ENCODE measurements at regions not wholly inside any gene's neighbourhood (a gene's known extent, or its start where the extent isn't known, plus 50 kb on each side); places are given as distances from the start of the nearest gene placed in this dataset.
"Not testable (repeated sequence)": the region's sequence is repeated elsewhere in the genome, so short reads cannot be mapped to it uniquely, and the experiment has no call there.

- H3K36me3 ChIP-seq (ENCODE audit: control insufficient read depth in 2 of 2, extremely low read depth in 1 of 2, insufficient read depth in 2 of 2, low read length in 2 of 2); dilution Hi-C loops (cut with MboI; ENCODE audit: extremely low pct_ligation_motif_present, low sequenced_read_pairs); BruUV-seq (replicated peaks); H3K79me2 ChIP-seq (ENCODE audit: control insufficient read depth, insufficient read depth, low read length); H3K9ac ChIP-seq (replicated peaks; ENCODE audit: extremely low read depth, insufficient read depth, low read length); POLR2A ChIA-PET; CTCF ChIA-PET; H3K4me2 ChIP-seq (ENCODE audit: insufficient read depth, low read length); H3K9me1 ChIP-seq (replicated peaks; ENCODE audit: control insufficient read depth, extremely low read depth, insufficient read depth, low read length); H3K4me3 ChIP-seq (replicated peaks in 1 of 3; ENCODE audit: insufficient read depth in 1 of 3, low read depth in 1 of 3, low read length in 3 of 3); H2AFZ ChIP-seq (ENCODE audit: low read depth, low read length); H4K20me1 ChIP-seq (replicated peaks; ENCODE audit: control insufficient read depth, extremely low read depth, insufficient read depth, low read length); H3K27me3 ChIP-seq (ENCODE audit: control insufficient read depth in 2 of 2, insufficient read depth in 2 of 2, low read length in 2 of 2); FAIRE-seq; H3K9me3 ChIP-seq (replicated peaks; ENCODE audit: control insufficient read depth, insufficient read depth, low read length); H3K27ac ChIP-seq (ENCODE audit: insufficient read depth, low read depth, low read length); intact Hi-C loops (cut with micrococcal nuclease); DNase-seq (ENCODE audit: low read depth, low spot score); H3K4me1 ChIP-seq (ENCODE audit: control insufficient read depth, extremely low read depth, insufficient read depth, low read length): not testable (repeated sequence)
Measured at GRCh38 chr13:22966753-22967152, 214.0 kb upstream of the SGCG start.

GRCh38 chr13:22967669-22968068, 213.1 kb upstream of the SGCG start:
- FAIRE-seq: no peak
- TF ChIP-seq GATA2 (IDR thresholded peaks at IDR 0.05; ENCODE audit: insufficient read depth, insufficient read length, low read depth, low read length) (no peak), EZH2 (IDR thresholded peaks at IDR 0.05; ENCODE audit: borderline replicate concordance, low read depth, low read length, severe bottlenecking) (no peak), POLR2A (IDR thresholded peaks at IDR 0.05; ENCODE audit: low read depth, low read length) (no peak), POLR2AphosphoS5 (IDR thresholded peaks at IDR 0.05; ENCODE audit: insufficient read depth, low read depth, low read length) (no peak), MYC (IDR thresholded peaks at IDR 0.05; ENCODE audit: low read depth, low read length) (no peak), FOS (IDR thresholded peaks at IDR 0.05; ENCODE audit: borderline replicate concordance, insufficient read depth, low read length) (no peak)
- Histone ChIP-seq H3K4me3 (replicated peaks in 1 of 3; ENCODE audit: insufficient read depth in 1 of 3, low read depth in 1 of 3, low read length in 3 of 3) (no peak overlapping the region), H3K4me1 (ENCODE audit: control insufficient read depth, extremely low read depth, insufficient read depth, low read length) (no peaks in the 10 kb centered on the region), H3K9ac (replicated peaks; ENCODE audit: extremely low read depth, insufficient read depth, low read length) (no peak overlapping the region), H3K27ac (ENCODE audit: insufficient read depth, low read depth, low read length) (no peak overlapping the region), H3K79me2 (ENCODE audit: control insufficient read depth, insufficient read depth, low read length) (no peaks in the 10 kb centered on the region), H2AFZ (ENCODE audit: low read depth, low read length) (no peak overlapping the region), H4K20me1 (replicated peaks; ENCODE audit: control insufficient read depth, extremely low read depth, insufficient read depth, low read length) (no peaks in the 10 kb centered on the region), H3K9me1 (replicated peaks; ENCODE audit: control insufficient read depth, extremely low read depth, insufficient read depth, low read length) (no peaks in the 10 kb centered on the region), H3K9me3 (replicated peaks; ENCODE audit: control insufficient read depth, insufficient read depth, low read length) (no peaks in the 10 kb centered on the region), H3K36me3 (ENCODE audit: control insufficient read depth in 2 of 2, extremely low read depth in 1 of 2, insufficient read depth in 2 of 2, low read length in 2 of 2) (no peaks in the 10 kb centered on the region), H3K27me3 (ENCODE audit: control insufficient read depth in 2 of 2, insufficient read depth in 2 of 2, low read length in 2 of 2) (no peaks in the 10 kb centered on the region), H3K4me2 (ENCODE audit: insufficient read depth, low read length) (no peak overlapping the region)
- intact Hi-C loops (cut with micrococcal nuclease): no loop called here
- CTCF ChIA-PET: no interaction called here
- dilution Hi-C loops (cut with MboI; ENCODE audit: extremely low pct_ligation_motif_present, low sequenced_read_pairs): no loop called here
- DNase-seq (ENCODE audit: low read depth, low spot score): no peak
- POLR2A ChIA-PET: no interaction called here
- no TSS peak for BruUV-seq (replicated peaks)

Data from endothelial cell of umbilical vein (primary cell).